ENCODE measurements at regions not wholly inside any gene's neighbourhood (a gene's known extent, or its start where the extent isn't known, plus 50 kb on each side); places are given as distances from the start of the nearest gene placed in this dataset.

DNA sequence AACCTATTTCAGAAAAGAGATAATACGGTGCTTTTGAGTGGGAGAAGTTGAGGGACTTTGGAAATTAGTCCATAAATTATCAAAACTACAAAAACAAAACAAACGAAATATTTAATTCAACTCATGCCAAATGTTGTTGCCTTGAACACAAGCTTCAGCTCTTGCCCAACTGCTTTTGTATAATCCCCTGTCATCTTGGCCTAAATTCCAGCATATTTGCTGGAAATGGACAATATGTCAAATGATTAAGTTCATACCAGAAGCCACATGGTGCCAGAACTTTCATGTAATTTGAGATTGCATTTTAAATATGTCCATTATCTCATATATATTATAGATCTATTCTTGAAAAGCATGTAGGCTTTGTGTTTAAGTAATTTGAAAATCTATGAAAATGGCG is 373.7 kb upstream of the SLITRK6 start:
- no peaks in the 10 kb centered on the region for H4K20me1 ChIP-seq (ENCODE audit: control insufficient read depth, extremely low read depth, insufficient read depth, low read length)
- H3K4me2 ChIP-seq (ENCODE audit: control insufficient read depth, extremely low read depth, insufficient read depth, low read depth, low read length): no peak overlapping the region
- TF ChIP-seq CTCF (optimal IDR thresholded peaks at IDR 0.05 in 1 of 3, IDR thresholded peaks at IDR 0.05 in 1 of 3, conservative IDR thresholded peaks at IDR 0.05 in 1 of 3; ENCODE audit: extremely low read depth in 1 of 3, insufficient read depth in 2 of 3, low read length in 3 of 3) (no peak), EZH2 (IDR thresholded peaks at IDR 0.05; ENCODE audit: low read length) (no peak)
- no peaks in the 10 kb centered on the region for H3K79me2 ChIP-seq (ENCODE audit: control insufficient read depth, insufficient read depth, low read length)
- no peaks in the 10 kb centered on the region for H3K9me3 ChIP-seq (ENCODE audit: control insufficient read depth, low read depth, low read length)
- DNase-seq (ENCODE audit: low read depth, low spot score): no peak
- no peak overlapping the region for H2AFZ ChIP-seq (ENCODE audit: control insufficient read depth, low read length)
- H3K4me1 ChIP-seq (ENCODE audit: control insufficient read depth, extremely low read depth, insufficient read depth, low read length): no peaks in the 10 kb centered on the region
- H3K27ac ChIP-seq (ENCODE audit: control insufficient read depth, insufficient read depth, low read length): no peak overlapping the region
- no peaks in the 10 kb centered on the region for H3K9me1 ChIP-seq (ENCODE audit: control insufficient read depth, extremely low read depth, insufficient read depth, low read length)
- dilution Hi-C loops (cut with MboI; ENCODE audit: extremely low pct_ligation_motif_present, low sequenced_read_pairs): no loop called here
- H3K9ac ChIP-seq (ENCODE audit: control insufficient read depth, extremely low read depth, insufficient read depth, low read length): no peak overlapping the region
- FAIRE-seq: no peak
- H3K36me3 ChIP-seq (ENCODE audit: control insufficient read depth in 2 of 2, extremely low read depth in 1 of 2, insufficient read depth in 2 of 2, low read length in 2 of 2): no peaks in the 10 kb centered on the region
- H3K27me3 ChIP-seq (ENCODE audit: control insufficient read depth, extremely low read depth, insufficient read depth, low read length): no peaks in the 10 kb centered on the region
- H3K4me3 ChIP-seq (ENCODE audit: control insufficient read depth in 2 of 3, extremely low read depth in 1 of 3, insufficient read depth in 2 of 3, low read depth in 1 of 3, low read length in 3 of 3): no peak overlapping the region

DNA sequence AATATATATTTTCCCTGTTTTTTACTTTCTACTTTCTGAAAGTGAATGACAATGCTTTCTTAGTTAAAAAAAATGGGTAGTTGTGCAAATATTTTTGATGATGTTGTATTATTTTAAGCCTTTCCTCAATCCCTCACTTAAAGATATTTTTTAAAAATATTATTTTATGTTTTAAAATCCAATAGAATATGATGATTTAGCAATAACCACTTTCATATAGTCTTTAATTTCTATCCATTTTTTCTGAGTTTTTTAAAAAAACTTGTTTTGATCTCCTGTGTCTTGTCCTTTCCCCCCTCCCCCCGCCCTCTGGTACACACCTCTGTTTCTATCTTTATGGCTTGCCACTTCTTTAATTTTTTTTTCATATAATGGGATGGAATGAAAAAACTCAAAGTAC is 362.0 kb upstream of the SLITRK6 start:
- dilution Hi-C loops (cut with MboI; ENCODE audit: extremely low pct_ligation_motif_present, low sequenced_read_pairs): no loop called here
- TF ChIP-seq CTCF (optimal IDR thresholded peaks at IDR 0.05 in 1 of 3, IDR thresholded peaks at IDR 0.05 in 1 of 3, conservative IDR thresholded peaks at IDR 0.05 in 1 of 3; ENCODE audit: extremely low read depth in 1 of 3, insufficient read depth in 2 of 3, low read length in 3 of 3) (no peak), EZH2 (IDR thresholded peaks at IDR 0.05; ENCODE audit: low read length) (no peak)
- Histone ChIP-seq H3K4me1 (ENCODE audit: control insufficient read depth, extremely low read depth, insufficient read depth, low read length) (no peaks in the 10 kb centered on the region), H3K4me2 (ENCODE audit: control insufficient read depth, extremely low read depth, insufficient read depth, low read depth, low read length) (no peak overlapping the region), H4K20me1 (ENCODE audit: control insufficient read depth, extremely low read depth, insufficient read depth, low read length) (no peaks in the 10 kb centered on the region), H3K36me3 (ENCODE audit: control insufficient read depth in 2 of 2, extremely low read depth in 1 of 2, insufficient read depth in 2 of 2, low read length in 2 of 2) (no peaks in the 10 kb centered on the region), H3K27ac (ENCODE audit: control insufficient read depth, insufficient read depth, low read length) (no peak overlapping the region), H3K9me3 (ENCODE audit: control insufficient read depth, low read depth, low read length) (no peaks in the 10 kb centered on the region), H3K4me3 (ENCODE audit: control insufficient read depth in 2 of 3, extremely low read depth in 1 of 3, insufficient read depth in 2 of 3, low read depth in 1 of 3, low read length in 3 of 3) (no peak overlapping the region), H2AFZ (ENCODE audit: control insufficient read depth, low read length) (no peak overlapping the region), H3K79me2 (ENCODE audit: control insufficient read depth, insufficient read depth, low read length) (no peaks in the 10 kb centered on the region), H3K27me3 (ENCODE audit: control insufficient read depth, extremely low read depth, insufficient read depth, low read length) (no peaks in the 10 kb centered on the region), H3K9me1 (ENCODE audit: control insufficient read depth, extremely low read depth, insufficient read depth, low read length) (no peaks in the 10 kb centered on the region), H3K9ac (ENCODE audit: control insufficient read depth, extremely low read depth, insufficient read depth, low read length) (no peak overlapping the region)
- FAIRE-seq (no peak), DNase-seq (ENCODE audit: low read depth, low spot score) (no peak)

Data from keratinocyte (primary cell).